Ishikawa (cell line): ENCODE measurements at regions not wholly inside any gene's neighbourhood (a gene's known extent, or its start where the extent isn't known, plus 50 kb on each side); places are given as distances from the start of the nearest gene placed in this dataset.

Experiments used
- CEBPB ChIP-seq: IDR thresholded peaks from 2 replicates; pipeline ENCODE4 v1.6.1; 2012
- CREB1 ChIP-seq: IDR thresholded peaks from 2 replicates; pipeline ENCODE4 v1.6.1; 2012; ENCODE audit warnings: low read depth
- EGR1 ChIP-seq: IDR thresholded peaks from 2 replicates; pipeline ENCODE4 v1.6.1; 2012
- EP300 ChIP-seq: IDR thresholded peaks from 2 replicates; pipeline ENCODE4 v1.6.1; 2012; ENCODE audit warnings: borderline replicate concordance
- FOXM1 ChIP-seq: IDR thresholded peaks from 2 replicates; pipeline ENCODE4 v1.6.1; 2012; ENCODE audit warnings: low read depth, borderline replicate concordance
- NFIC ChIP-seq: IDR thresholded peaks from 2 replicates; pipeline ENCODE4 v1.6.1; 2012
- RAD21 ChIP-seq: IDR thresholded peaks from 2 replicates; pipeline ENCODE4 v1.6.1; 2012; ENCODE audit warnings: low read depth
- TAF1 ChIP-seq: IDR thresholded peaks from 2 replicates; pipeline ENCODE4 v1.6.1; 2012; ENCODE audit warnings: low read depth, mild to moderate bottlenecking
- TCF12 ChIP-seq: IDR thresholded peaks from 2 replicates; pipeline ENCODE4 v1.6.1; 2012; ENCODE audit warnings: low read depth
- TEAD4 ChIP-seq: IDR thresholded peaks from 2 replicates; pipeline ENCODE4 v1.6.1; 2012
- YY1 ChIP-seq: IDR thresholded peaks from 2 replicates; pipeline ENCODE4 v1.6.1; 2012; ENCODE audit warnings: low read depth
- ZBTB7A ChIP-seq: IDR thresholded peaks from 2 replicates; pipeline ENCODE4 v1.6.1; 2012; ENCODE audit warnings: low read depth
- TF ChIP-seq, protein P1 (sequence below): IDR thresholded peaks from 2 replicates; pipeline ENCODE4 v1.6.1; 2012; ENCODE audit warnings: low read depth, mild to moderate bottlenecking
- TF ChIP-seq, protein P2 (sequence below): IDR thresholded peaks from 2 replicates; pipeline ENCODE4 v1.6.1; 2012
- TF ChIP-seq, protein P3 (sequence below): IDR thresholded peaks from 2 replicates; pipeline ENCODE4 v1.6.1; 2012

DNA sequence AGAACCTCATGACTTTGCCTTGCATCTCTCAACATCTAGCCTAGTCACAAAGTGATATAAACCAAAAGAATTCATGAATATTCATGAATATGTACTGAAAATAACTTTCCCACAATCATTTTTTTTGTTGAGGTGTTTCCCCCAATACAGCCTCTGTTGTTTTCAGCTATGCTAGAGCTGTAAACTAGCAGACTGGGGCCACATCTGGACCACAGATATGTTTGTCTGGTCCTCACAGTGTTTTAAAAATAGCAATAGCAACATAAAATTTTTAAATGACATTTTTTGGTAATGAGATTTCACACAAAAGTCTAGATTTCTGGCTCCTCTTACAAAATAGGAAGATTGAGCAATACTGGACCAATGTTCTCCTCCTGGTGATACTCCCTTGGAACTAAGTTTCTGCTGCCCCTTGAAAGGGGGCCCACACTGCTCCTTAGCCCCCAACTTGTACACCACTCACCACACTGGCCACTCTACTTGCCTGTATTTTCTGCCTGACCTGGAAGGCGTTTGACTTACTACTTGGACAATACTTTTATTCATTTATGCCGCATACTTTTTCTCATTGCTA, 81.2 kb downstream of the BMP4 start:
- TF ChIP-seq TCF12, result no peak
- peak; percentile 37; the same call in 1 of the 2 replicates for TF ChIP-seq CEBPB

DNA sequence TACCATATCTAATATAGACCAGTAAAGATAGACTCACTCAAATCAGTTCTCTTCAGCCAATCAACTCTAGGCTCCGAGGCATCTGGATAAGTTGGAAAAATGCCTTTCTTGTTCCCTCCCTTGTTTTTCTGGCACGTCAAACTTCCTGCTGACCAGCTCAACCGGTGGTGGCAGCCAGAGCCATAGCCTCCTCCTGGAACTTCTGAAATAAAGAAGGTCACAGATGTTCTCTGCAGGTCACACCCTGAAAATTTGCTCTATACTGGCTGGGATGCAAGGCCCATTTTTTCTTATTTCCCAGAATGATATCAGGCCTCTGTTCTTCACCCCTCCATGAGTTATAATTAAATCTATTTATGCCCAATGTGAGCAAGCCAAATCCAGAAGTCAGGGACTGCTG, 81.9 kb downstream of the BMP4 start:
- TF ChIP-seq CEBPB (no peak), FOXM1 (no peak), EP300 (no peak), YY1 (no peak), TEAD4 (no peak)
- TF ChIP-seq, protein P1, sequence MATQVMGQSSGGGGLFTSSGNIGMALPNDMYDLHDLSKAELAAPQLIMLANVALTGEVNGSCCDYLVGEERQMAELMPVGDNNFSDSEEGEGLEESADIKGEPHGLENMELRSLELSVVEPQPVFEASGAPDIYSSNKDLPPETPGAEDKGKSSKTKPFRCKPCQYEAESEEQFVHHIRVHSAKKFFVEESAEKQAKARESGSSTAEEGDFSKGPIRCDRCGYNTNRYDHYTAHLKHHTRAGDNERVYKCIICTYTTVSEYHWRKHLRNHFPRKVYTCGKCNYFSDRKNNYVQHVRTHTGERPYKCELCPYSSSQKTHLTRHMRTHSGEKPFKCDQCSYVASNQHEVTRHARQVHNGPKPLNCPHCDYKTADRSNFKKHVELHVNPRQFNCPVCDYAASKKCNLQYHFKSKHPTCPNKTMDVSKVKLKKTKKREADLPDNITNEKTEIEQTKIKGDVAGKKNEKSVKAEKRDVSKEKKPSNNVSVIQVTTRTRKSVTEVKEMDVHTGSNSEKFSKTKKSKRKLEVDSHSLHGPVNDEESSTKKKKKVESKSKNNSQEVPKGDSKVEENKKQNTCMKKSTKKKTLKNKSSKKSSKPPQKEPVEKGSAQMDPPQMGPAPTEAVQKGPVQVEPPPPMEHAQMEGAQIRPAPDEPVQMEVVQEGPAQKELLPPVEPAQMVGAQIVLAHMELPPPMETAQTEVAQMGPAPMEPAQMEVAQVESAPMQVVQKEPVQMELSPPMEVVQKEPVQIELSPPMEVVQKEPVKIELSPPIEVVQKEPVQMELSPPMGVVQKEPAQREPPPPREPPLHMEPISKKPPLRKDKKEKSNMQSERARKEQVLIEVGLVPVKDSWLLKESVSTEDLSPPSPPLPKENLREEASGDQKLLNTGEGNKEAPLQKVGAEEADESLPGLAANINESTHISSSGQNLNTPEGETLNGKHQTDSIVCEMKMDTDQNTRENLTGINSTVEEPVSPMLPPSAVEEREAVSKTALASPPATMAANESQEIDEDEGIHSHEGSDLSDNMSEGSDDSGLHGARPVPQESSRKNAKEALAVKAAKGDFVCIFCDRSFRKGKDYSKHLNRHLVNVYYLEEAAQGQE, result no peak

DNA sequence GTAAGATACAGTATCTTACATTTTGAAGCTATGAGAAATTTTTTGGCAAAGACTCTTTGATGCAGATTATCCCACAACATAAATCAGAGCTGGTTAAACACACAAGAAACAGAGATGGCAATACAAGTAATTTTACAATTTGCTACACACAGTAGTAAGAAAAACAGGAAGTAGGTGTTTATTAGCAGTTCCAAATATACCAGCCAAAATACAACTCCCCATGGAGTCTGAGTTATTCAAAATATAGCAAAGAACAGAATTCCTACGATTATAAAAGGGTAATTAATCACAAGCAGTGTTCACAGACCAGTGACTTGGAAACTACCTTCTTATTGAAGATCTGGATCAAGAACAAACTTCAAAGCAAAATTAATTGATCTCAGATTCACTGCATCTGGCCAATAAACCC, 83.9 kb downstream of the BMP4 start:
- no peak for TF ChIP-seq EGR1
- TF ChIP-seq CREB1, result no peak
- no peak for TF ChIP-seq YY1
- TF ChIP-seq TEAD4, result peak; percentile 70
- no peak for TF ChIP-seq CEBPB
- TF ChIP-seq TCF12, result peak; percentile 89
- TF ChIP-seq EP300, result peak; percentile 70; the same call in 1 of the 2 replicates
- TF ChIP-seq, protein P2, sequence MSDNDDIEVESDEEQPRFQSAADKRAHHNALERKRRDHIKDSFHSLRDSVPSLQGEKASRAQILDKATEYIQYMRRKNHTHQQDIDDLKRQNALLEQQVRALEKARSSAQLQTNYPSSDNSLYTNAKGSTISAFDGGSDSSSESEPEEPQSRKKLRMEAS, result no peak
- TF ChIP-seq, protein P1, result no peak
- TF ChIP-seq NFIC, result peak; percentile 89
- no peak for TF ChIP-seq RAD21
- TF ChIP-seq, protein P3, sequence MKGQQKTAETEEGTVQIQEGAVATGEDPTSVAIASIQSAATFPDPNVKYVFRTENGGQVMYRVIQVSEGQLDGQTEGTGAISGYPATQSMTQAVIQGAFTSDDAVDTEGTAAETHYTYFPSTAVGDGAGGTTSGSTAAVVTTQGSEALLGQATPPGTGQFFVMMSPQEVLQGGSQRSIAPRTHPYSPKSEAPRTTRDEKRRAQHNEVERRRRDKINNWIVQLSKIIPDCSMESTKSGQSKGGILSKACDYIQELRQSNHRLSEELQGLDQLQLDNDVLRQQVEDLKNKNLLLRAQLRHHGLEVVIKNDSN, result no peak
- TF ChIP-seq FOXM1, result peak; percentile 66; the same call in 1 of the 2 replicates
- no peak for TF ChIP-seq TAF1
- no peak for TF ChIP-seq ZBTB7A

DNA sequence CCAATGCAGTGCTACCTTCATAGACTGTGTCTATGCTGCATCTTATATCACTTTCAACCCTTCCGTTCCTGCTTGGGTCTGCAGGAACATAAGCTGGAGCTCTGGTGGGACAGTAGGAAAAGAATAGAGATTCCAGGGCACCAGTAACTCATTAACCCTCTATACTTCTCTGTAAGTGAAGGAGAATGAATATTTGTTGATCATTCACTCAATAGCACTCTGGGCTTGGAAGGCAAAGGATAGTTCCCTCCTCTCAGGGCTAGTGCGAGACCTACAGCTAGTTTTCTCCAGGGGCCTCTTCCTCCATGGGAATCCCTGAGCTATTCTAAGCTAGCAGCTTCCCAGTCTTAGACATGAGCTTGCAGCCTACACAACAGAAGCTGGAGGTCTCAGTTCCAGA, 84.7 kb downstream of the BMP4 start:
- TF ChIP-seq CEBPB (no peak), ZBTB7A (no peak), TCF12 (no peak), TAF1 (no peak), FOXM1 (no peak), NFIC (no peak), EGR1 (no peak), CREB1 (no peak), YY1 (no peak), EP300 (no peak), RAD21 (no peak)
- TF ChIP-seq, protein P3, result no peak
- TF ChIP-seq, protein P2, result no peak
- TF ChIP-seq, protein P1, result no peak

DNA sequence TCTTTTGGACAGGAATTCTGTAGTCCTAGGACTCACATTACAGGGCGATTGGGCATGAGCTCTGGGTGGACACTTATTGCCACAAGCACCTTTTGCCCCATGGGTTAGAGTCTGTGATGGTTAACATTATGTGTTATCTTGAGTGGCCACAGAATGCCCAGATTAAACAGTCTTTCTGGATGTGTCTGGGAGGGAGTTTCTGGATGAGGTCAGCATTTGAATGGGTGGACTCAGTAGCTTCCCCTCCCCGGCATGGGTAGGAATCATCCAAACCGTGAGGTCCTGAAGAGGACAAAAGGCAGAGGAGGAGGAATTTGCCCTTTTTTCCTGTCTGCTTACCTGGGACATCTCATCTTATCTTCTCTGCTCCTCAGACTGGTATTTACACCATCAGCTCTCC, 85.6 kb downstream of the BMP4 start:
- TF ChIP-seq, protein P2, result no peak
- TF ChIP-seq, protein P1, result no peak
- TF ChIP-seq RAD21 (no peak), ZBTB7A (no peak), TAF1 (no peak), CEBPB (no peak), FOXM1 (no peak), TCF12 (no peak), TEAD4 (no peak), EP300 (no peak), CREB1 (no peak), YY1 (no peak), EGR1 (no peak), NFIC (no peak)
- TF ChIP-seq, protein P3, result no peak
